ENCODE measurements at regions not wholly inside any gene's neighbourhood (a gene's known extent, or its start where the extent isn't known, plus 50 kb on each side); places are given as distances from the start of the nearest gene placed in this dataset.

DNA sequence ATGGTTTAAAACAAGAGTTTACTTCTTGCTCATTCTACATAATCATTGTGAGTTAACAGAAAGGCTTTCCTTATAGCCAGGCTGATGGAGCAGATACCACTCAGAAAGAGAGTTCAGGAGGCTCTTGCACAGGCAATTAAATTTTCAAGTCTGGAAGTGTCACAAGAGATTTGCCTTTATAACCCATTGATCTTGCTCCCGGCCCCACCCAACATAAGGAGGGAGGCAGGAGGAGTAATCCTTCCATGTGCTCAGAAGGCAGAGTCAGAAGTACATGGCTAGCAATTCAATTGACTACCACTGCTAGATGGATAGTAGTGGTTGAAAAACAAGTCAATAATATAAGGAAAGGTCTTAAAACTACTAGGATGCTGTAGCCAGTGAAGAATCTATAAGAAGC lies 346.3 kb upstream of the CDH11 start:
- no peak for DNase-seq

DNA sequence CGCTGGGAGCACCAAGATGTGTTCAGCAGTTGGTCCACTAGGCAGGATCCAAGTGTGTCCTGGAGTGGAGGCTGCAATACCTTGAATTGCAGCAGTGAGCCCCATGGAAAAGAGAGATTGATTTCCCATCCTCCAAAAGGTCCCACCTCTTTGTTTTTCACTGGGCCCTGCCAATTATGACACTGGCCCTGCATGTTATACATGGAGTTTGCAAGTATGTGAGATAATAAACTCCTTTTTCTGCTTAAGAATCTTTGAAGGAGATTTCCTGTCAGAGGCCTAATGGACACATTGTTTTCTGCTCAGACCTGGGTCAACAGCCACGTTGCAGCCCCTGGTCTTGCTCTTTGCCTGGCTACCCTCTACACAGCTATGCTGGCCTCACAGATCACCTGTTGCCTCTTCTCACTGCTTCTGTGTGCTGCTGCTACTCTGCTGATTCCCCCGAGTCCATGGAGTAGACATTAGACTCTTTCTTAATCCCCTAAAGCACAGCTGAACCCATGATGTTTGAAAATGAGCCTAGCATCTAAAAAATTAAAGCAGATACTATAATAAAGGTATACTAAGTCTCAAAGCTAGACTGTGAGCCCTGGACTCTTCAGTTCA lies 341.9 kb upstream of the CDH11 start:
- DNase-seq: no peak

DNA sequence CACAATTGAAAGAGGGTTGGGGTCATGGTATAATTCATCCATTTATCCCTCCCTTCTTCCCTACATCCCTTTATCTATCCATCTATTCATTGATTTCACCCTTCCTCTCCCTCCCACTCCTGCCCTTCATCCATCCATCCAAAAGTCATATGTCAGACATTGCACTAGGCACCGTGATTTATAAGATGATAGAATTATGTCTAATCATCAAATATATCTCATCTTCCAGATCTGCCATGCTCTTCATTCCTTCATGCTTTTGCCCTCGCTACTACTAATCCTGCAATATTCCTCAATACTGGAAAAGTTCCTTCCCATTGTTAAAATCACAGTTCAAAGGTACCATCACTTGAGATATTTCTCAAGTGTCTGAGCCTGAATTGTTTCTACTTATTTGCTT lies 335.2 kb upstream of the CDH11 start:
- DNase-seq: no peak

DNA sequence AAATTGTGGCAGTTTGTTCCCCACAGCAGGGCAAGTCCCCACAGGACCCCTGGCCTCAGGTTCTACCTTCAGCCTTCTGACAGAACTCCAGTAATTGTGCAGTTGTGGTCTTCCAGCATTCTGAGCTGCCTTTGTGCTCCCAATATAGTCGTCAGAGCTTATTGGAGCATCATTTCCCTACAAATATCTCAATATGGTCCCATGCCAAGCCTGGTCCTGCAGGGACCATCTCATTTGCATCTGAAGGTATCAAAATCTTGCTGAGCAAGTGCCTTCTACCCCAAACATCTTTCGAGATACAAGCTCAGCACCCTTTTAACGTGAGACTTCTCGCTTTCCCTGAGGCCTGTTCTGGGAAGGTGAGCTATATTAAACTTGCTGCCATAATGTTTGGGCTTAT lies 333.9 kb upstream of the CDH11 start:
- no peak for DNase-seq

DNA sequence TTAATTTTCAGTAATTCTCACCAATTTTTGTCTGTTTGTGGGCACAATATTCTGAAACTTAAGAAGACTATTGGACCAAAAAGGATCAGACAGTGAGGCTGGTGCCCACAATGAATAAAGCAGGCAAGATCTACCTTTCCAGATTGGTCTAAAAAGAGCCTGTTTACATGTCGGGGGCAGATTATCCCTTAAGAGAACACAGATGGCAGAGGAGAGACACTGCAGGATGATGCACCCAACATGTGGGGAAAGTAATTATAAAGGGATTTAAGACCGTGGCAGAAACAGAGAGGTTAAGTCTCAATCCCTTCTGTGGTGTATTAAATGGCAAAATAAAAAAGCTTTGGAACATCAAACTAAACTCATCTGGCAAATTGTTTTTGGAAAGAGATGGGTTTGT lies 331.8 kb upstream of the CDH11 start:
- DNase-seq: no peak

DNA sequence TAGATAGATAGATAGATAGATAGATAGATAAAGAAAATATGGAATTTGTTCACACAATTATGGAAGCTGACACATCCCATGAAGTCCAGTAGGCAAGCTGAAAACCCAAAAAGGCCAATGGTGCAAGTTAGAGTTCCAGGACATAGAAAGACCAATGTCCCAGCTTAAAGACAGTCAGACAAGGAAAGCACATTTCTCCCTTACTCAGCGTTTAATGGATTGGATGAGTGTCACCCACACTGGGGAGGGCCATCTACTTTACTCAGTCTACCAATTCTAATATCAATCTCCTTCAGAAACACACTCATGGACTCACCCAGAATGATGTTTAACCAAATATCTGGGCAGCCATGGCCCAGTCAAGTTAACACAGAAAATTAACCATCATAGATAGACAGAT lies 327.7 kb upstream of the CDH11 start:
- DNase-seq: no peak

DNA sequence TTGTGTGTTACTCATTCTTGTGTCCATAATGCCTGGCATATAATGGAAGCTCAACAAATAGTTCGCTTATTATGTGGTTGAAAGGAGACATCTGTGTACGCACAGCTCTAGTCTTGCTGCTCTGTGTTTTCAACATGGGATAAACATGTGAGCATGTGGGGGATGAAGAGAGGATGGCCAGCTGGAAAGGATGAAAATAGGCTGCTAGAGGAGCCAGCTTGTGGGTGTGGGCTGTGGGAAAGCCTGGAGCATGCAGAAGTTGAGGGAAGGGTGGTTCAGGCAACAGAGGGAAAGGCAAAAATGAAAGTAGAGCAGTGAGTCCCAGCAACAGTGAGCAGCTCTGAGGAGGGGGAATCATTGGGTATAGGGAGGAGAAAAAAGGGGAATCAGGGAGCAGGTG lies 324.6 kb upstream of the CDH11 start:
- DNase-seq: no peak

DNA sequence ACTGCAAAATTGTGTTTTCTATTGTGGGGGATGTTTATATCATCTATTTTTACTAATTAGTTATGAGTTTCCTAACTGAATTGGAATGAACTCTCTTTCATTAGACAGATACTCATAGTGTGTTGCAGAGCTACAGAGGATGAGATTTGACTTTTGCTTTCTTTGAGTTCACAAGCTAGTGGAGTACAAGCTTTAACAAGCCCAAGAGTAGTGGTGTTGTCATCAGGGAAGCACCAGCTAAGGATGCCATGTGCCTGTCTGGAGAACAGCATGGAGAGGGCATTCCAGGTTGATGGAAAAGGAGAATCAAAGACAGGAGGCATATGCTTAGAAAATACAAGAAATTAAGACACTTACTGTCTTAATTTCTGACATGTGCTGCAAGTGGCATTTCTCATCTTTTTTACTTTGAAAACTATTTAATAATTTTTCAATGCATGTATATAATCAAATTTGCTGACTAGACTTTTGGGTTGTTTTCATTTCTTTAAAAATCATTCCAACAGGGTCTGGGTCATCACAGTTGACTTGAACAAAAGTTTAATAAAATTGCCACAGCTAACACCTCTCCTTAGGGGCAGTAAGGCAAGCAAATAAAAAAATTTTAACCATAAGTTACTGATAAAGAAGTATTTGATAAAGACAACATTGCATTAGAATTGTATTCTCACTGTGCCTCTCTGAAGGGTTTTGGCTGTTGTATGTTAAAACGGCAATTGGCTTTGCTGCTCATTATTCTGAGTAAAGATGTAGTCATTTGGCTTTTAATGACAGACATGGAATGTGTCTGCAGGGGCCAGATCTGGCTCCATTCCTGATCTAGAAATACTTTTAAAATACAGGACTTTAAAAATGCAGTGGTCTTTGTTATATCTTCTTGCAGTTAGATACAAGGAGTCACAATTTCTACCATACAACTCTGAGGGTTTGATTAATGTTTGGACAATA lies 323.7 kb upstream of the CDH11 start:
- no peak for DNase-seq

DNA sequence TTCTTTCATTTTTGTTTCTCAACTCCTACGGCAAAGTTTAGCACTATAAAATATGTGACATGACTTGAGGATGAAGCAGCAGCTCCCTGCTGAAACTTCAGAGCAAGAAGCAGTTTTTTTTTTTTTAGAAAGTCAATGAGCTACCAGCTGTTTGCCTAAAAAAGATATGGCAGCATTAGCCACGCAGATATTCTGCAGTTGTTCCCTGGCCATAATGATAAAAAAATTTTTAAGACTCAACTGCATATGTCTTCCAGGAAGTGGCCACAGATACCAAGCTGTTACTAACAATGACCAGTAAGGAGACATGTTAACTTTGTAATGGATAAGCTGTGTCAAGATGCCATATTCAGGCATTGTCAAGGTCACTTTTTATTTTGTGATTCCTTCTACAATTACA lies 319.6 kb upstream of the CDH11 start:
- DNase-seq: no peak

DNA sequence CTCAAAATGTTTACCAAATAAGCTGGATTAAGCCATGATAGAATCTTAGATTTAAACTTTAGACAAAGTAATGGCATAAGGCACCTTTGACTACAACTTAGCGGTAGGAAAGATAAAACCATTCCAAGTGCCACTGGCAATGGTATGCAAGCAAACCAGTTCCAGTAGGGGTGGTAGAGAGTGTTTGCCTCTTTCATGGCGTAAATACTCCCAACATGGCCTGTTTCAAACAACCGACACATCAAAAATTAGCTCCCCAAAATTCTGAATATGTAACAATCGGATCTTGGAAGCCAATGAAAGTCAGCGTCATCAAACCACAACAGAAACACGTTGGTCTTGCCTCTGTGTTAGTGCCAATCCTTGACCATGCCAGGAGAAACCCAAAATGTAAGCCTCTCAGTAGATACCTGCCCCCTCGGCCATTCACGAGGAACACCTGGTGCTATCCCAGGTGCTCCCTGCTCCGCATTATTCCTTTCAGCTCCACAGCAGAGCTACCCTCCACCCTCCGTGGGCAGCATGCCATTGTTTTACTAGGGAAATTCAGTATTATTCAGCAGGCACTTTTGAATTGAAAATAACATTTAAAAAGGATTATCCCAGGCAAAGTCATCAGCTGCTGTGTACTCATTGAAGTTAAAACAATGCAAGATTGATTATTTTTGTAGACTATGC lies 307.8 kb upstream of the CDH11 start:
- no peak for DNase-seq

DNA sequence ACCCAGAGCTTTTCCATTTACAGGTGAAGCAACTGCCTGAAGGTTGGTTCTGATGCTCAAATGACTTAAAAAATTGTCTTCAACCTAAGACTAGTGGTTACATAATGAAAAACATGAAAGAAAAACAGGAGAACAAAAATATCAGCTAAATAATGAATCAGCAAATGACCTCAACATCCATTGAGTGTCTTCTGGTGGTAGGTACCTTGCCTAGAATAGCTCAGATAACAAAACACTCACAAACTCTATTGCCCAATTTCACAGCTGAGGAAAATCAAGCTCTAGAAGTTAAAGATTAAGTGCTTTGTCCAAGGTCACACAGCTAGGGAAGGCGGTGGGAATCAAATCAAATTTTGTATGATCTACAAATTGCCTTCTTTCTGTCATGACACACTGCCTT lies 304.6 kb upstream of the CDH11 start:
- DNase-seq: no peak

DNA sequence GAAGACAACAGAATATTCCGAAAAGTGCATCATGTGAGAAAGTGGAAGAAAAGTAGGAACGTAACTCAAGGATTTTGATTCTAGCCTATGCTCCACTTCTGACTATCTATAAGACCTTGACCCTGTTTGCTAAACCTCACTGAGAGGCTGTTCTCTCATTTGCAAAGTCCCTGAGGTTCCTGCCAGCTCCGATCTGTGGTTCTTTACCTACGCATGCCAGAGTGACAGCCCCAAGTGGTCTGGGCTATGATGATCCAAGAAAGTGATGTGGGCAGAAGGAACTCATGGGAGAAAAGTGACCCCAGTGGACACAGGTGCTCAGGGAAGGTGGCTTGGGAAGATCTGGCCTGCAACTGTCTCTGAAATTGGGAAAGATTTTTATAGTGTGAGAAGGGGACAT lies 301.1 kb upstream of the CDH11 start:
- DNase-seq: no peak

DNA sequence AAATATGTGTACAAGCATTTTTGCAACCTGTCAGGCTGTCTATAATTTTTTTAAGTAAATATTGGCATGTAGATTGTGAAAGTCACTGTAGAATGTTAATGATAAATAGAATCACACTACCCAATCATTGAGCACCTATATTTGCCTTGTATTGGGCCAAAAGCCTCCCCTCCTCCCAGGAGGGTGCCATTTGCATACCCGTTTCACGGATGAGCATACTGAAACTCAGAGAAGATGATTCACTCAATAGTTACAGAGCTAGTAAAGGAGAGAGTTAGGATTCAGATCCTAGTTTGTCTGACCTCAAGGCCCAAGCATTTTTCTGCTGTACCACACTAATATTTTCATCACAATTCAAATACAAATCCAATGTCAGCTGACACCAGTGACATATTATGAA lies 299.7 kb upstream of the CDH11 start:
- no peak for DNase-seq

DNA sequence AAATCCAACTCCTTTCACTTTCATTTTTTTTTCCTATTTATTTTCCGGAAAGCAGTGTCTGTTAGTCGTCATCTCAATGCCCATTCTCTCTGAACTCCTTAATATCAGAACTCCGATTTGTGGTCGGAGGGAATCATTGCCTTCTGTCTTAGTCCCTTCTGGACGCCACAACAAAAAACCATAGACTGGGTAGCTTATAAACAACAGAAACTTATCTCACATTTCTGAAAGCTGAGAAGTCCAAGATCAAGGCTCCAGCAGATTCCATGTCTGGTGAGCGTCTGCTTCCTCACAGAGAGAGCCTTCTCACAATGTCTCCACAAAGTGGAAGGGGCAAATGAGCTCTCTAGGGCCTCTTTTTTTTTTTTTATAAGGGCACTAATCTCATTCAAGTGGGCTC lies 296.6 kb upstream of the CDH11 start:
- DNase-seq: no peak

DNA sequence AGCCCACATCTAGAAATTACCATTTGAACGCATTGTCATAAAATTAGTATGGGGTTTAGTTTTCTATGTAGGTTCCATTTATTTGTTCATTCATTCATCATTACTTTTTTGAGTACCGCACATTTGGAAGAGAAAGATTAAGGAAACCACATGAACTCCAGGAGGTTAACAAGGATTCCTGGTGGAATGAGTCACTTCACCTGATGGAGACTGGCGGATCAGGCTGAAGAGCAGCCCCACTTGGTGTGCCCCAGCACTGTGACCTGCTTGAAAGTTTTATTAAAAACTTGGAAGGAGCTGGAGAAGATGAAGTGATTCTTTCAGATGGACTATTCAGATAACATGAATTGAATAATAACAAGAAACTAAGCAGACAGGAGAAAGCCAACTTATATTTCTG lies 293.6 kb upstream of the CDH11 start:
- DNase-seq: no peak

DNA sequence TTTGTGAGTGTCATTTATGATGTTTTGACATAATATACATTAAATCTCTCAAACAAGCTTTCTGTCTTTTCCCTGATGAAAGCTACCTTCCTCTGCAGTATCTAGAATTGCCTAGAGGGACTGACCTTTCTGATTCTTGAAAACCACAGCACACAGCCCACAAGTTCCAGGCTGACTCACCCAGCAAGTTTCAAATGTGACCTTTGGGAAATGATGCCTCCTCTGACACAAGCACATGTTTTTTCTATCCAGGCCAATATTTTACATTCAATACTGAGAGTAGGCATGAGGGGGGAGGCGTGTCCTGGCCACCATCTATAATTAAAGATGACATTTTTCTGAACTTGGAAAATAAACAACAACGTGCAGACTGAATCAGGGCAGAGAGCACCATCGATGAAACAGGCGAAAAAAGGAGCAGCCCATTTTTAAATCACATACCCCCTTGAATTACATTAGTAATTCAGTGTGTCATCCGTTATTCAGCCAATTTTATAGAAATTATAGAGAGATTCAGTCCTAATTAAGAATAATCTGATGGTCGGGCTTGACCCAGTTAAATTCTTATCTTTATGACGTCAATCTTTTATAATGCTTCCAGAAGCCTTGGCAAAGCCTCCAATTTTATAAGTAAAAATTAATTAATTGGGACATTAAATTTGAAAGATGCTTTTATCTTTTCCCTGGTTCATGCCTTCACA lies 292.6 kb upstream of the CDH11 start:
- DNase-seq: no peak

DNA sequence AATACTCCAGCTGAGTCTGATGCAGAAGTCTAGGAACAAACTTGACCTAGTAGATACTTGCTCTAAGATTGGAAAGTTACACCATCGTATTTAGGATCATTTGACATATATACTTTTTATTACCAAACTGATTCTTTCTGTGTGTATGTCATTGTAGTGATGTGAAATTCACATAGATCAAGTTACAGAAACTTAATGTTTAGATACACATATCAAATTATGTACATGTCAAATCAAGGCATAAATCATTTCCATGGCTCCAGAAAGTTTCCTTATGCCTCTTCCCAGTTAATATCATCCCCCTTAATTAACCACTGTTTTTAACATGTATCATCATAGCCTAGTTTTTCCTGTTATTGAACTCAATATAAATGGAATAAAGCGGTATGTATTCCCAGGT lies 292.0 kb upstream of the CDH11 start:
- DNase-seq: no peak

DNA sequence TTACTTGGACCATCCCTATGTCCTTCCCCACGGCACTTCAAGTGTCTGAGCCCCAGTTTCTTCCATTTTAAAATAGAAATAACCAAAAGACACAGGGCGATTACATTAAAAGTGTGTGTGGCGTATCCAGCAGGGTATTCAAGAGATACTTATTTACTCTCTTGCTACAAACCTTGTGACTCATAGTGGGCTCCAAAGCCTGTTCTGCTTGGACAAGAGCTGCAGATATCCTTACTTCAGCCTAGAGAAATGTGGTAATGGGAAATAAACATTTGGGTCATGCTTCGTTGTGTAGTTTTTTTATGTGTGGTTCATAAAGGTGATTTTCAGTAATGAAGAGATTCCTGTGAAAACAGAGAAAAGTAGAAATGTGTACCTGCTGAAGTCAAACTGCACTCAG lies 288.9 kb upstream of the CDH11 start:
- DNase-seq: no peak

DNA sequence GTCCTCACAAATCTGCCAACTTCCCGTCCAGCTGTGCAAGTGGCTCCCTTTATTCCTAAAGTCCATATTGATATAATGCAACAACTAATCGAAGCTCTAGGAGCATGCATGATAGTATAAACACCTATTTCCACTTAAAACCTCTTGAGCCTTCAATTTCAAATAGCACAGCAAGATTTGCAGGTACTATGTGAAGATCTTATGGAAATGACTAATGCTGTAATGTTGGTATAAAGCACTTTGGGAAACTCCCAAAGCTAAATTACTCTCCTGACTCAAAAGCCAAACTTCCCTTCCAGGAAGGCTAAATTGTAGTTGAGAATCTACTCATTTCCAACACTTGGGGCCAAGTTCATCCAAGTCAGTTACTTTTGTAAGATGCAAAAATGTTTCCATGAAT lies 287.6 kb upstream of the CDH11 start:
- no peak for DNase-seq

DNA sequence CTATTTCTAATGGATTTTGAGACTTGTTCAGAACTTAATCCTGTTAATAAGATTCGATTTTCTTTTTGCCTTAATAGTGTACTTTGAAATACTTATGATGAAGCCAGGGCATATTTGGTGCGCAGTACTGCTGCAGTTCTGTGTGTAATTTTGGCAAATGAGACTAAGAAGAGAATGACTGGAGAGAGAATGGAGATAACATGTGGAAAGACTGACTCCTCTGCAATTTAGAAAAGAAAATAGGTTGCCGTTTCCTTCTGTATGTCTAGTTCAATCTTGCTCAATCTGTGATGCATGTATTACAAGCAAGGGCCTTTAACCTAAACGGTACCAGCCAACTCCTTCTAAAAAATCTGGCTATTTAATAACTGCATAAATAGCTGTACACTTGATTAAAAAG lies 285.1 kb upstream of the CDH11 start:
- no peak for DNase-seq

DNA sequence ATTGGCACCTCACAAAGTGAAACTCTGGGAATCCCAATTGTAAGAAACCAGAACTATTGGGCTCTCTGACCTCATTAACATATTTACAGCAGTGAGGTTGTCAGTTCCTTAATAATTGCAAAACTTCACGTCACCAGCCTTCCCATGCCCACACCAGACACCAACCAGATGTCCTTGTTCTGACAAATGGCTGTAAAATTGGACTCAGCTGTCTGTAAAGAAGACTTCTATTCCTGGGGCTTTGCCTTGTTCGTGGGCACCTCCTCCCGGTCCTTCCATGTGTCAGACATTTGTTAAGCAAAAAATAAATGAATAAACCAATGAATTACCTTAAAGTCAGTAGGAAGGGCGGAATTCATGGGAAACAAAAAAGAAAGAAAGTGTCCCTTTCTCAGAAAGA lies 284.3 kb upstream of the CDH11 start:
- no peak for DNase-seq

DNA sequence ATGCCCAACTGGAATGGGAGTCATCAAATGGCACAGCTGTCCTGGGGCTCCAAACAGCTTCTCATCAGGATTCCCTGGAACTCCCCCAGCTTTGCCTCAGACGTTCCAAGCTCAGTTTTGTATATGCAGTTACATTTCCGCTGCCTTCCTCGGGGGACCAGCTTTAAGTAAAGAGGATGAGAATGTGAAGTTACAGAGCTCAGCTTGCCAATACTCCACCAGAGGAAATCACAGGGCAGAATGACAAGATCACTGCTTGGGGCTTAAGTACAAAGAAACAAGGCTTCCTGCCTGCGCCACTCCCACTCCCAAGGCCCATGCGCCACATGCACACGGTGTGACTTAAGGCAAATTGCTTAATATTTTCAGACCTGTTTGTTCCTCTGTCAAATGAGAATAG lies 272.4 kb upstream of the CDH11 start:
- no peak for DNase-seq

DNA sequence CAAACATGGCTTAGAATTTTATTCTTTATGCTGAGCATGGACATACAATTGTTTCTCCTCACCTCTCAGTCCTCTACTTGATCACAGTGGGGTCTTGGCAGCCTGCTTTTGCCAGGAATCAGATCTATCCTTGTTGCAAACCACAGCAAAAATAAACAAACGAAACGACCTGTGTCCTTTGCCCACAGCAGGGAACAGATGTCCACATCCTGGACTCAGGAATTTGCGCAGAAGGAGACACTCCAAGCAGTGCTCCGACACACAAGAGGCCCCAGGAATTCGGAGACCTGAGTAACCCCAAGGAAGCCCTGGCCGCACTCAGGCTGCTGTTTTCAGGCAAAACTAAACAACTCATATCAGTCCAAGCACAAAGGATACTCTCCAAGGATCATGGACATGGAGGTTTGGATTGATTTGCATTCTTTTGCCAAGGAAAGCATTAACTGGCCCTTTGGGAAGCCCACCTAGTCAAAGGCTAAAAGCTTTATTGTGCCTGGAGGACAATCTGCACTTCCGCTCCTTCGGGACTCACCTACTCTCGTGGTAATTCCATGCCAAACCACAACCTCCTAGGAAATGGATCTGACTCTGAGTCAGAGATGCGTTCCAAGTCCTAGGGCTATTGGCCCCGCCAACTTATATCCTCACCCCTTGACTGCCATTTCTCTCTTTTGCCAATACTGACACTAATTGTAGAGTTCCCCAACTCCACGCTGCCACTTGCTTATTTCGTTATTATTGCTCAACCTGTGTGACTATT lies 271.1 kb upstream of the CDH11 start:
- DNase-seq: no peak

Measured in activated naive CD4-positive, alpha-beta T cell (primary cell).